ENCODE measurements at regions not wholly inside any gene's neighbourhood (a gene's known extent, or its start where the extent isn't known, plus 50 kb on each side); places are given as distances from the start of the nearest gene placed in this dataset.

- DNase-seq, result peak; percentile 29
These were observed 342.4 kb downstream of the BCOR start for GRCh38 chrX:39755143-39756032.

- no peak for DNase-seq
These were observed 341.5 kb downstream of the BCOR start for GRCh38 chrX:39756086-39756883.

- no peak for DNase-seq
These were observed 339.8 kb downstream of the BCOR start for GRCh38 chrX:39757971-39758370.

GRCh38 chrX:39758791-39759525 lies 338.8 kb downstream of the BCOR start:
- no peak for DNase-seq

- no peak for DNase-seq
These were observed 338.1 kb downstream of the BCOR start for GRCh38 chrX:39759526-39760224.

- no peak for DNase-seq
These were observed 336.8 kb downstream of the BCOR start for GRCh38 chrX:39760930-39761329.

GRCh38 chrX:39762266-39762841 lies 335.4 kb downstream of the BCOR start:
- peak; percentile 30 for DNase-seq

GRCh38 chrX:39764441-39764914 lies 333.3 kb downstream of the BCOR start:
- no peak for DNase-seq

GRCh38 chrX:39765327-39765726 lies 332.4 kb downstream of the BCOR start:
- DNase-seq, result no peak

- DNase-seq, result no peak
These were observed 331.6 kb downstream of the BCOR start for GRCh38 chrX:39766085-39766726.

GRCh38 chrX:39766855-39767254 lies 330.9 kb downstream of the BCOR start:
- no peak for DNase-seq

GRCh38 chrX:39767446-39767845 lies 330.3 kb downstream of the BCOR start:
- DNase-seq, result no peak

- no peak for DNase-seq
These were observed 328.0 kb downstream of the BCOR start for GRCh38 chrX:39769748-39770147.

GRCh38 chrX:39771089-39771488 lies 326.7 kb downstream of the BCOR start:
- no peak for DNase-seq

GRCh38 chrX:39772057-39772832 lies 325.5 kb downstream of the BCOR start:
- peak; percentile 66 for DNase-seq

- no peak for DNase-seq
These were observed 324.6 kb downstream of the BCOR start for GRCh38 chrX:39773150-39773549.

- DNase-seq, result peak; percentile 35
These were observed 323.6 kb downstream of the BCOR start for GRCh38 chrX:39773923-39774773.

- DNase-seq, result no peak
These were observed 322.9 kb downstream of the BCOR start for GRCh38 chrX:39774774-39775328.

- peak; percentile 62 for DNase-seq
These were observed 320.1 kb downstream of the BCOR start for GRCh38 chrX:39777623-39778025.

Data from inflammatory macrophage treated with lipopolysaccharide for 4 hours (primary cell).